AG04450 (cell line): ENCODE measurements at regions not wholly inside any gene's neighbourhood (a gene's known extent, or its start where the extent isn't known, plus 50 kb on each side); places are given as distances from the start of the nearest gene placed in this dataset.

Source experiments
- CTCF ChIA-PET: fragments of 300-600, 350-600 bp; formaldehyde crosslinking; extraction: SDS; loops from one replicate; lab custom pipeline; 2022; ENCODE audit warnings: antibody characterized with exemption, inconsistent platforms; lab: Charles Lee
- POLR2A ChIA-PET: fragments of 350-600 bp; formaldehyde crosslinking; extraction: SDS; loops from one replicate; lab custom pipeline; 2021; ENCODE audit warnings: antibody characterized with exemption, inconsistent platforms; lab: Yijun Ruan, JAX
- DNase-seq: peaks from one replicate; pipeline ENCODE4 v3.0.0-alpha.2; 2011; ENCODE audit warnings: low read depth, low spot score
- H3K27ac ChIP-seq: one replicate; pipeline ENCODE4 v1.5.1; 2012; ENCODE audit warnings: low read depth, low read length, control low read depth
- H3K27me3 ChIP-seq: one replicate; pipeline ENCODE4 v1.6.0; 2012; ENCODE audit warnings: low read length; ENCODE audit not compliant: control insufficient read depth, insufficient read depth
- H3K4me3 ChIP-seq: 2 replicates; pipeline ENCODE4 v1.5.1; 2011; ENCODE audit warnings: mild to moderate bottlenecking, low read depth, low read length, control low read depth
- H3K9me3 ChIP-seq: 2 replicates; pipeline ENCODE4 v1.5.1; 2012; ENCODE audit warnings: low read length; ENCODE audit not compliant: control insufficient read depth, insufficient read depth
- CTCF ChIP-seq: IDR thresholded peaks from 2 replicates; pipeline ENCODE4 v1.5.1; 2011; ENCODE audit warnings: low read depth, low read length, control low read depth, inconsistent platforms

GRCh38 chr13:103876571-103876970, 810.4 kb upstream of the SLC10A2 start:
- H3K9me3 ChIP-seq: no peaks in the 10 kb centered on the region
- CTCF ChIA-PET: no interaction called here
- POLR2A ChIA-PET: no interaction called here
- DNase-seq: no peak
- H3K27ac ChIP-seq: no peak overlapping the region
- H3K4me3 ChIP-seq: no peak overlapping the region
- H3K27me3 ChIP-seq: no peaks in the 10 kb centered on the region
- no peak for TF ChIP-seq CTCF

- Histone ChIP-seq H3K27ac (no peak overlapping the region), H3K9me3 (no peaks in the 10 kb centered on the region), H3K27me3 (no peaks in the 10 kb centered on the region), H3K4me3 (no peak overlapping the region)
- TF ChIP-seq CTCF: no peak
- POLR2A ChIA-PET: no interaction called here
- DNase-seq: no peak
- CTCF ChIA-PET: no interaction called here
Observed at GRCh38 chr13:103873725-103874124, 807.5 kb upstream of the SLC10A2 start.

GRCh38 chr13:103866048-103866447, 799.8 kb upstream of the SLC10A2 start:
- no peak for TF ChIP-seq CTCF
- ChIA-PET POLR2A (no interaction called here), CTCF (no interaction called here)
- no peak overlapping the region for H3K27ac ChIP-seq
- H3K9me3 ChIP-seq: no peaks in the 10 kb centered on the region
- H3K27me3 ChIP-seq: no peaks in the 10 kb centered on the region
- no peak for DNase-seq
- H3K4me3 ChIP-seq: no peak overlapping the region

GRCh38 chr13:103862525-103862924, 796.3 kb upstream of the SLC10A2 start:
- H3K27me3 ChIP-seq: no peaks in the 10 kb centered on the region
- no peak overlapping the region for H3K27ac ChIP-seq
- no peak for TF ChIP-seq CTCF
- no peak for DNase-seq
- H3K4me3 ChIP-seq: no peak overlapping the region
- ChIA-PET POLR2A (no interaction called here), CTCF (no interaction called here)
- no peaks in the 10 kb centered on the region for H3K9me3 ChIP-seq

- no peaks in the 10 kb centered on the region for H3K9me3 ChIP-seq
- no peak for TF ChIP-seq CTCF
- H3K27ac ChIP-seq: no peak overlapping the region
- DNase-seq: no peak
- no peaks in the 10 kb centered on the region for H3K27me3 ChIP-seq
- POLR2A ChIA-PET: no interaction called here
- no peak overlapping the region for H3K4me3 ChIP-seq
- CTCF ChIA-PET: no interaction called here
Observed at GRCh38 chr13:103859952-103860351, 793.7 kb upstream of the SLC10A2 start.
